ENCODE measurements at regions not wholly inside any gene's neighbourhood (a gene's known extent, or its start where the extent isn't known, plus 50 kb on each side); places are given as distances from the start of the nearest gene placed in this dataset.

GRCh38 chr5:9698841-9699240 lies 68.7 kb upstream of the TAS2R1 start:
- Histone ChIP-seq H3K27ac (ENCODE audit: low read depth, low read length) (no peak overlapping the region), H3K4me1 (ENCODE audit: control insufficient read depth, insufficient read depth, low read length) (no peaks in the 10 kb centered on the region), H3K36me3 (ENCODE audit: control insufficient read depth, insufficient read depth, low read length) (no peaks in the 10 kb centered on the region), H3K27me3 (ENCODE audit: control insufficient read depth, insufficient read depth, low read length) (no peaks in the 10 kb centered on the region), H3K4me3 (ENCODE audit: low read depth, low read length) (no peak overlapping the region), H3K9me3 (ENCODE audit: control insufficient read depth, insufficient read depth, low read depth, low read length) (no peaks in the 10 kb centered on the region), H3K9ac (ENCODE audit: low read length) (no peak overlapping the region)

GRCh38 chr5:9698125-9698826 lies 68.1 kb upstream of the TAS2R1 start:
- H3K27me3 ChIP-seq (ENCODE audit: control insufficient read depth, insufficient read depth, low read length): no peaks in the 10 kb centered on the region
- H3K27ac ChIP-seq (ENCODE audit: low read depth, low read length): no peak overlapping the region
- no peak overlapping the region for H3K4me3 ChIP-seq (ENCODE audit: low read depth, low read length)
- no peaks in the 10 kb centered on the region for H3K36me3 ChIP-seq (ENCODE audit: control insufficient read depth, insufficient read depth, low read length)
- no peaks in the 10 kb centered on the region for H3K4me1 ChIP-seq (ENCODE audit: control insufficient read depth, insufficient read depth, low read length)
- H3K9ac ChIP-seq (ENCODE audit: low read length): no peak overlapping the region
- no peaks in the 10 kb centered on the region for H3K9me3 ChIP-seq (ENCODE audit: control insufficient read depth, insufficient read depth, low read depth, low read length)

GRCh38 chr5:9692576-9692975 lies 62.4 kb upstream of the TAS2R1 start:
- Histone ChIP-seq H3K4me1 (ENCODE audit: control insufficient read depth, insufficient read depth, low read length) (no peaks in the 10 kb centered on the region), H3K4me3 (ENCODE audit: low read depth, low read length) (no peak overlapping the region), H3K36me3 (ENCODE audit: control insufficient read depth, insufficient read depth, low read length) (no peaks in the 10 kb centered on the region), H3K9ac (ENCODE audit: low read length) (no peak overlapping the region), H3K27me3 (ENCODE audit: control insufficient read depth, insufficient read depth, low read length) (no peaks in the 10 kb centered on the region), H3K27ac (ENCODE audit: low read depth, low read length) (no peak overlapping the region), H3K9me3 (ENCODE audit: control insufficient read depth, insufficient read depth, low read depth, low read length) (peaks cover 11% of the 10 kb centered on the region)

DNA sequence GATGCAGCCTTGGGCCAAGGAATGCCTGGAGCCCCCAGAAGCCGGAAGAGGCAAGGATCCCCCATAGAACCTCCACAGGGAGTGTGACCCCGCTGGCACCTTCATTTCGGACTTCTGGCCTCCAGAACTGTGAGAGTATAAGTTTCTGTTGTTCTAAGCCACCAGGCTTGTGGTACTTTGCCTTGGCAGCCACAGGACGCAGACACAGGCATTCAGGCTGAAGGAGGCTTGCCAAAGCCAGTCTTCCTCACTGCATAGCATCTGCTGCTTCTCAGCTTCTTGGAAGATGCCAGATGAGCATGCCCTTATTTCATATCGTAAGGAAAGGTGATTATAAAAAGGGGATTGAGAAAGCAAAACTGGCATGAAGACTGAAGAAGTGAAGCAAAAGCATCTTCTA lies 61.1 kb upstream of the TAS2R1 start:
- no peaks in the 10 kb centered on the region for H3K36me3 ChIP-seq (ENCODE audit: control insufficient read depth, insufficient read depth, low read length)
- no peak overlapping the region for H3K4me3 ChIP-seq (ENCODE audit: low read depth, low read length)
- H3K9ac ChIP-seq (ENCODE audit: low read length): no peak overlapping the region

GRCh38 chr5:9690751-9691150 lies 60.6 kb upstream of the TAS2R1 start:
- Histone ChIP-seq H3K9ac (ENCODE audit: low read length) (no peak overlapping the region), H3K36me3 (ENCODE audit: control insufficient read depth, insufficient read depth, low read length) (no peaks in the 10 kb centered on the region), H3K4me3 (ENCODE audit: low read depth, low read length) (no peak overlapping the region), H3K27ac (ENCODE audit: low read depth, low read length) (no peak overlapping the region), H3K9me3 (ENCODE audit: control insufficient read depth, insufficient read depth, low read depth, low read length) (peaks cover 16% of the 10 kb centered on the region), H3K27me3 (ENCODE audit: control insufficient read depth, insufficient read depth, low read length) (no peaks in the 10 kb centered on the region), H3K4me1 (ENCODE audit: control insufficient read depth, insufficient read depth, low read length) (no peaks in the 10 kb centered on the region)

More for the DNA sequence above, 61.1 kb upstream of the TAS2R1 start:
- peaks cover 16% of the 10 kb centered on the region for H3K9me3 ChIP-seq (ENCODE audit: control insufficient read depth, insufficient read depth, low read depth, low read length)
- no peak overlapping the region for H3K27ac ChIP-seq (ENCODE audit: low read depth, low read length)
- no peaks in the 10 kb centered on the region for H3K4me1 ChIP-seq (ENCODE audit: control insufficient read depth, insufficient read depth, low read length)
- H3K27me3 ChIP-seq (ENCODE audit: control insufficient read depth, insufficient read depth, low read length): no peaks in the 10 kb centered on the region

GRCh38 chr5:9686216-9686615 lies 56.1 kb upstream of the TAS2R1 start:
- H3K9ac ChIP-seq (ENCODE audit: low read length): no peak overlapping the region
- no peaks in the 10 kb centered on the region for H3K36me3 ChIP-seq (ENCODE audit: control insufficient read depth, insufficient read depth, low read length)
- no peak overlapping the region for H3K27ac ChIP-seq (ENCODE audit: low read depth, low read length)
- no peaks in the 10 kb centered on the region for H3K27me3 ChIP-seq (ENCODE audit: control insufficient read depth, insufficient read depth, low read length)
- H3K4me1 ChIP-seq (ENCODE audit: control insufficient read depth, insufficient read depth, low read length): no peaks in the 10 kb centered on the region
- no peak overlapping the region for H3K4me3 ChIP-seq (ENCODE audit: low read depth, low read length)
- H3K9me3 ChIP-seq (ENCODE audit: control insufficient read depth, insufficient read depth, low read depth, low read length): peaks cover 16% of the 10 kb centered on the region

DNA sequence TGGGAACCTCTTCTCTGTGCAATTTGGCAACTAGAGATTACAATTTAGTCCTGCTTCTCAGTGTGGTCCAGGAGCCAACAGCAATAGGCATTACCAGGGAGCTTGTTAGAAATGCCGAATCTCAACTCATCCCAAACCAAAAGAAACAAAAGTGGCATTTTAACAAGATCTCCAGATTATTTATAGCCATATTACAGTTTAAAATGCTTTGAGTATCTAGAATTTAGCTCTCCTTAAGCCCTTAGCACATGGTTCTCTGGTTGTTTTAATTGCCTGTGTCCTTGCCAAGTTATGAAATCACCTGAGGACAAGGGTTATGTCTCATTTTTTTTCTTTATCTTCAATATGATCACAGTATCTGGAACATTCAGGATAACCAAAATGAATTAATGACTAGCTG lies 51.6 kb upstream of the TAS2R1 start:
- Histone ChIP-seq H3K36me3 (ENCODE audit: control insufficient read depth, insufficient read depth, low read length) (no peaks in the 10 kb centered on the region), H3K9me3 (ENCODE audit: control insufficient read depth, insufficient read depth, low read depth, low read length) (0 out of 2 replicates have a peak, but pooled peaks cover 4% of the 10 kb centered on the region), H3K9ac (ENCODE audit: low read length) (no peak overlapping the region), H3K4me3 (ENCODE audit: low read depth, low read length) (no peak overlapping the region), H3K4me1 (ENCODE audit: control insufficient read depth, insufficient read depth, low read length) (no peaks in the 10 kb centered on the region), H3K27ac (ENCODE audit: low read depth, low read length) (no peak overlapping the region), H3K27me3 (ENCODE audit: control insufficient read depth, insufficient read depth, low read length) (no peaks in the 10 kb centered on the region)

Data from HUES6 (cell line).